GM19463 (cell line): ENCODE measurements at regions not wholly inside any gene's neighbourhood (a gene's known extent, or its start where the extent isn't known, plus 50 kb on each side); places are given as distances from the start of the nearest gene placed in this dataset.

Experiments
- ATAC-seq: cut with Tn5 transposase; IDR thresholded peaks from one replicate; pipeline ENCODE4 v1.9.1; 2021; ENCODE audit warnings: mild to moderate bottlenecking, moderate library complexity; ENCODE audit not compliant: unreplicated experiment

DNA sequence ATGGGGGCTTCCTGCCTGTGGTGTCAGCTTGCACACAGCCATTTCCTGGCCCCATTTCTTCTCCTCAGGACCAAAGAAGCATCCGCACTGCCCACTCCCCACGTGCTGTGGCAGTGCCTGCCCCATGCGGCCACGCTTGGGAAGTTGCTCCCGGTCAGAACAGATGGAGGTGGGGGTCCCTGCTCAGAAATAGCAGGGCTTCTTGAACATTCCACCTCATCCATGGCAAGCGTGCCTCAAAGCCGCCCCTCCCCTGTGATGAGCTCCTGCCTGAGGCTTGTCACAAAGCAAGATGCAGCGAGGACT is 238.2 kb downstream of the SYK start:
- no peak for ATAC-seq

DNA sequence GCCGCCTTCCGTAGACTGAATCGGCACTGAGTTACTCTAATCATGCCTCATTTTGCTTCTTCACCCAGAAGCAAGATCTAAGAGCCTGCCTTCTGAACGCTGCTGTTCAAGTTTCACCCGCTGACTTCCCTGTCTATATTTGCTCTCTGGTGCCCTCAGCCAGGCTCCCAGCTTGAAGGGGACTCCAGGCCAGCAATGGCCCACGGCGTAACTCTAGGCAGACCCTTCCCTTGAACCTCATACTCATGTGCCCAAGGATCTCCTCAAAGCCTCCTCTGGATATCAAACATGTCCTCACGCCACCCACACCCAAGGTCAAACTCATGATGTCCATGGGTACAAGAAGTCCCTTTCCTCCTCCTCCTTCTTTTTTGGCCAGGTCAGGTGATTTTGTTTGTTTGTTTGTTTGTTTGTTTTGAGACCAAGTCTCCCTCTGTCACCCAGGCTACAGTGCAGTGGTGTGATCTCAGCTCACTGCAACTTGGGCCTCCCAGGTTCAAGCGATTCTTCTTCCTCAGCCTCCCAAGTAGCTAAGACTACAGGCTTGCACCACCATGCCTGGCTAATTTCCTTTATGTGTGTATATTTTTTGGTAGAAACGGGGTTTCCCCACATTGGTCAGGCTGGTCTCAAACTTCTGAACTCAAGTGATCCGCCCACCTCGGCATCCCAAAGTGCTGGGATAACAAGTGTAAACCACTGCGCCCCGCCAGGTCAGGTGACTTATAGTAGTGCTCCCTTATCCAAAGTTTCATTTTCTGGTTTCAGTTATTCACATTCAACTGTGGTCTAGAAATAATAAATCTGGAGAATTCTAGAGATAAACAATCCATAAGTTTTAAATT is 239.0 kb downstream of the SYK start:
- no peak for ATAC-seq

DNA sequence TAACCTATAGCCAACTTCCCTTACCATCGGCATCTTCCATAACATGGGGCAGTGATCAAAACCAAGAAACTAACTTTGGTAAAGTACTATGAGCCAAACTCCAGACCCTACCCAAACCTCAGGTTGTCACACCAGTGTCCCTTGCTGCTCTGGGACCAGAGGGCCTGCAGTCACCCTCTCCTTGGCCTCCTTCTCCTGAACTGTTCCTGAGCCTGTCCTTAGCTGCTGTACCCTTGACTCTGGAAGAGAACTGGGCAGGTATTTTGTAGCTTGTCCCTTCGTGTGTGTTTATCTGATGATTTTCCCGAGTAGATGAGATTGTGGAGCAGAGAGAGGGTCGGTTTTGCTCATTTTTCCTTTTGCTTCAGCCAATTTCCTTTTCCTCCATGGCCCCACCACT is 240.4 kb downstream of the SYK start:
- no peak for ATAC-seq

DNA sequence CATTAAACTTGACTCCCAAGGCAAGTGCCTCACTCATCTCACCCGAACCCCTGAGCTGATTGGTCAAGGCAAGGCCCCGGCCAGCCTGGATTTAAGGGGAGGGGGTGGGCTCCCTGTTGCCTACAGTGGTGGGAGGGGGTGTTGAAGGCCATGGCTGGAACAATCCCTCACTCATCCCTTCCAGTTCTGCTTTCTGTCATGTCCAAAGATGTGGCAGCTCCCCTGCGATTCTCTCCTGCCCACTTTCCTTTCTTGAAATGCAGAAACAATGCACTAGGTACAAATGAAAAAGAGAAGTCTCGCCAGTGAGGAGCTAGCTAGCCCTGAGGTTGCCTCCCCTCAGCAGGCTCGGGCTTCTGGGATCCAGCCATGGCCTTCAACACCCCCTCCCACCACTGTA is 240.9 kb downstream of the SYK start:
- no peak for ATAC-seq

- ATAC-seq, result no peak
Observed at GRCh38 chr9:91043056-91043810, 241.6 kb downstream of the SYK start.

- ATAC-seq, result no peak
Observed at GRCh38 chr9:91043811-91044175, 242.2 kb downstream of the SYK start.

- ATAC-seq, result no peak
Observed at GRCh38 chr9:91044354-91044753, 242.7 kb downstream of the SYK start.

DNA sequence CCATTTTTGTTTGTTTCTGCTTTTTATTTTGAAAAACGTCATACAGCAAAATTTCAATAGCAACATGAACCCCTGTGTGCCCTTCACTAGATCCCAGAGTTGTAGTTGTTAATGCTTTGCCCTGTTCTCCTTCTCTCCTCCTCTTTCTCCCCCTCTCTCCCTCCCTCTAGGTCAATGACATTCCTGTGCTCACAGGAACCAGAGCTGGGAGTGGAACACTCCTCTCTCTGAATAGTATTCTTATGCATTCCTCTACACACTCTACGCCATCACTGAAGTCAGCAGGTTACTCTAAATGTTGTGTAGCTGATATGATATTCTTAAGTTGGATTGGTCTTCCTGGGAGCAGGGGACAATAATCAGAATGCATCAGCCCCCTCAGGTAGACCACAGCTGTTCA is 243.4 kb downstream of the SYK start:
- ATAC-seq, result no peak

DNA sequence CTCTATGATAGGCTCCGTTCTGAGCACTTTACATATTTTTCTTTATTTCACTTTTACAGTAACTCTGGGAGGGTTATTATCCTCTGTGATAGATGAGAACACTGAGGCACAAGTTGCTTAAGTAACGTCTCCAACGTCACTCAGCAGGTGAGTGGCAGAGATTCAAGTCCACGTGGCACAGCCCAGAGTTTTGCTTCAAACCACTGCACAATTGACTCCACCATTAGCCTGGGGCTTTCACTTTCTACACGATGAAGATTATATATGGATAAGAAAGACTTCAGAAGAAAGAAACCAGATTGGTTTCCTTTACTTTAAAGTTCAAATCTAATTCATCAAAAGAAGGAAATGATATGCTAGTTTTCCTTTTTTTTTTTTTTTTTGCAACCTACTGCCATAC is 245.9 kb downstream of the SYK start:
- ATAC-seq, result no peak

DNA sequence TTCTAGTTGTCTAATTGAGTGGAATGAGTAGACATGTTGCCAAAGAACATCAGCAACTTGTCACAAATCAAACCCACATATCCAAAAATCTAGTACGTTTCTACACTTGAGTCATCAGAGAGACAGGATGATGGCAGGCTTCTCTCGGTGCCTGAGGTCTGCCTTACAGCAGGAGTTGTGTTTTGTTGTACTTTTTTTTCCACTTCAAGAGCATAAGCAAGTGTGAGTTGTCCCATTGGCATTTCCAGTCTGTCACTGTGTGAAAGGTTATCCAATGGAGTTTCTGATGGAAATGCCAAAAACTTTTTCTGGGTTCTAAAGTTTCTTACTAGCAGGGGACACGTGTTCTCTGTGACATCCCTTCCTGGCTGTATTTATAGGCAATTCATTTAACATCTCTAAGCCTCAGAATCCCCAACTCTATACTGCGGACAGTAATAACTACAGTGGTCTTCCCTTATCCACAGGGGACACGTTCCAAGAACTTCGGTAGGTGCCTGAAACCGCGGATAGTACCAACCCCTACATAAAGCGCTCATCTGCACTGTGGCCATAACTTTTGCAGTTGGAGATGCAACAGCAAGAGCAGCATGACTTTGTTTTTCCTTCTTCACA is 246.5 kb downstream of the SYK start:
- no peak for ATAC-seq

GRCh38 chr9:91048749-91049148 is 247.1 kb downstream of the SYK start:
- ATAC-seq, result no peak

GRCh38 chr9:91053824-91054223 is 252.2 kb downstream of the SYK start:
- ATAC-seq, result no peak

- no peak for ATAC-seq
Observed at GRCh38 chr9:91055845-91056244, 254.2 kb downstream of the SYK start.

GRCh38 chr9:91056486-91056885 is 254.9 kb downstream of the SYK start:
- ATAC-seq, result no peak

DNA sequence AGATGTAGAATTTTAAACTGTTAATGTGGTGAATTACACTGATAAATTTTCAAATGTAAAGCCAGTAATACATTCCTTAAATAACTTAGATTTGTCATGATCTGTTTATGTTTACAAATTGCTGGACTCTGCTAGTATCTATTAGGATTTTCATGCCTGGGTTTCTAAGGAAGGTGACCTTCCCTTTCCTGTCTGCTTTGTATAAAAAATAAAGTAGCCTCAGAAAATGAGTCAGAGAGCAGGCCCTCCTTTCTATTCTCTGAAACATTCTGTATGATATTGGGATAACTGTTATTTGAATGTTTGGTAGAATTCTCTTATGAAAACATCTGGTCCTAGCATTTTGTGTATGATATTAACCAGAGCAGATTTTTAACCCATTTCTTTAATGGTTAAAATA is 255.3 kb downstream of the SYK start:
- no peak for ATAC-seq

GRCh38 chr9:91059713-91060112 is 258.1 kb downstream of the SYK start:
- no peak for ATAC-seq

DNA sequence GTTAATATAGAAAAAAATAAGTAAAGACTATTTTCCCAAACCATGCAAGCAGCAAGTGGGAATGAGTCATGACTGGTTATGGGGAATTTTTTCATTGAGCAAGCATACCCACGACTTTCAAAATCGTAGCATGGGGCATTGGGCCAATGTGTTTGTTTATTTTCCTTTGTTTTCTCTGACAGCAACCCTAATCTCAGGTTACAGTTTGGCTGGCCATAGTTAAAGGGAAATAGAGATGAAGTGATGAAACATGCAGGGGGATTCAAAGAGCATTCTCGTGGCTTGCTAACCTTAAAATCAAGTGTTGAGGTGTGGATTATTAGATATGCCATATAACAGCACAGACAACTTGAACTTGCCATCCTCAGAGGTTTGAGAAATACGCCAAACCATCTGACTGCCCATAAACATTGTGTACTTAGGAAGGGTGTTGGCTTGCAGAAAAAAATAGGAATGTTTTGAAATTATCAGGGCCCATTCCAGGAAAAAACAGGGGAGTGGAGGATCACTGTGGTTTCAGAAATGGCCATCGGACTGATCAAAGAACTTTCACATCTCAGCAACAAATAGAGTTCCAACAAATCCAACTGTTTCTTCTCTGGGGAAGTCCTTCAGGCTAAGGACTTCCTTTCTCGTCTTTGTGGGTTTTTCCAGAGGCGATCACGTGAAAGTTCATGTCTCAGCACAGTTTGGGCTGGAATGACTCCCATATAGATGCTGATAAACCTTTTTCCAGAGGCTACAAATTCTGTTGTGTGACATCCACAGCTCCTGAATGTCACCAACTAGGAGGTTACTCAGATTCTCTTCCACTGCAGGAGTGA is 259.1 kb downstream of the SYK start:
- no peak for ATAC-seq

GRCh38 chr9:91061506-91061905 is 259.9 kb downstream of the SYK start:
- ATAC-seq, result no peak

DNA sequence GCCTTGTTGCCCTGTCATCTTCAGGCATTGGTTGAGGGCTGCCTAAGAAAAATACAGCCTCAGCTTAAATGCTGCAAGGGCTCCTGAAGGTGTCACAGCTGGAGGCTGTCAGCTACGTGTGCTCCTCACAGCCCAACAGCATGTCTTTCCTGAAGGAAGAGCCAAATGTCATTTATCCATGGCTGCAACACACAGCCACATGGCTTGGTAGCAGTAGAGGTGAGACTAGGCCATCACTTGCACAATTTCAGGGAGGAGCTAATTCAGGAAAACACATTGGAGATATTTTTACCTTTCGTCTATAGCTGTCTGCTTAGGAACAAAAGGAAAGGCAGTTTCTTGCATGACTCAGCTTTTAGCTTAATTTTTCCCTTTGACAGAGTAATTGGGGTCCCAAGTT is 260.7 kb downstream of the SYK start:
- ATAC-seq, result no peak

GRCh38 chr9:91063471-91063870 is 261.9 kb downstream of the SYK start:
- no peak for ATAC-seq
